ENCODE measurements at regions not wholly inside any gene's neighbourhood (a gene's known extent, or its start where the extent isn't known, plus 50 kb on each side); places are given as distances from the start of the nearest gene placed in this dataset.
"Not testable (repeated sequence)": the region's sequence is repeated elsewhere in the genome, so short reads cannot be mapped to it uniquely, and the experiment has no call there.

DNA sequence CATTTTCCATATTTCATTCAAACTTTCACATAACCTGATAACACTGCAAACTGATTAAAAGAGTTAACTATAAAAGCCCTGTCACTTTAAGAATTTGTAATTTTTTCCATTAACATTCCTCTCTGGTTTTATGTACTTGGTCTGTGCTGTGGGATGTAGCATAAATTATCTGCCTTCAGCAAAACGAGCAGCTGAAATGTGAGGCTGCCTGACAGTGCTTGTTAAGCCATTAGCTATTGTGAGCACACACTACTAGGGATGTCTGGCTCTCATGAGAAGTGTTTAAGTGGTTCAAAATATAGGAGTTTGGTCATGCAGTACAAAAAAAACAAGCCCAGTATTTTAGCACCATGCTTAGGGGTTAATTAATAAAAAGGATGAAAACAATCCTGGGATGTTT, 63.0 kb downstream of the HOXA1 start:
- Mint-ChIP-seq H3K4me3 (no peak overlapping the region), H3K36me3 (ENCODE audit: low read depth) (peaks cover 4% of the 10 kb centered on the region), H3K27me3 (peaks cover 1% of the 10 kb centered on the region), H3K4me1 (peaks cover 22% of the 10 kb centered on the region), H3K27ac (no peak overlapping the region)
- no peaks in the 10 kb centered on the region for H3K9me3 ChIP-seq (ENCODE audit: control insufficient read depth, low read length, poor library complexity, severe bottlenecking)
- ATAC-seq, result no peak
- no peak for DNase-seq

DNA sequence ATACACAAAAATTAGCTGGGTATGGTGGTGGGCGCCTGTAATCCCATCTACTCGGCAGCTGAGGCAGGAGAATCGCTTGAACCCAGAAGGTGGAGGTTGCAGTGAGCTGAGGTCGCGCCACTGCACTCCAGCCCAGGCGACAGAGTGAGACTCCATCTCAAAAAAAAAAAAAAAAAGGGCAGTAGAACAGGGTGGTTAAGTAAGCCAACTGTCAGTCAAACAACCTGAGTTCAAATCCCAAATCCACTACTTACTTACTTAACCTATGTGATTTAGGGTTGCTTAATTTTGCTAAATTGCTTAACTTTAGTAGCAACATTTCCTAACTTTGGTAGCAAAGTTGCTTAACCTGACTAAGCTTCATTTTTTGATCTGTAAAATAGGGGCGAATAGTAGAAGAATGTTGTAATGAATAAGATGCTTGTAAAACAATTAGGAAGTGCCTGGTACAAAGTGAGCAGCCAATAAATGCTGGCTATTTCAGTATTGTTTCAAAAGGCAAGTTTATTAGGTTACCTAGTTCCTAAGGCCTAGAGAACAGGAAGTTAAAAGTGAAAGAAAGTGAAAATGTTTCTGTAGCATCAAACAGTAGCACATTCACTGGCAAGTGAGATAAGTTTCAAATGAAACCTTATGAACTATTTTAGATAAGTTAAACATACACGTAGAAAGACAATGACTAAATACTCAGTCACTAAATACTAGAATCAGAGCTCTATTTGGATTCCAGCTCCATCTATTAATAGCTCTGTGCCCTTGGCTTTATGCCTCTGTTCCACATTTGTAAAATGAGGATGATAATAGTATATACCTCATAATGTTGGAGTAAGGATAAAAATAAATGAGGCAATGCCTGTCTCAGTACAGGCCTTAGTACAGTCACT, 64.3 kb downstream of the HOXA1 start:
- DNase-seq (no peak), ATAC-seq (peak; percentile 51)
- Mint-ChIP-seq H3K36me3 (ENCODE audit: low read depth) (peaks cover 4% of the 10 kb centered on the region), H3K4me3 (peak overlapping the region; percentile 67), H3K27ac (peak overlapping the region; percentile 74), H3K4me1 (peaks cover 22% of the 10 kb centered on the region), H3K27me3 (no peaks in the 10 kb centered on the region)
- H3K9me3 ChIP-seq (ENCODE audit: control insufficient read depth, low read length, poor library complexity, severe bottlenecking), result no peaks in the 10 kb centered on the region

DNA sequence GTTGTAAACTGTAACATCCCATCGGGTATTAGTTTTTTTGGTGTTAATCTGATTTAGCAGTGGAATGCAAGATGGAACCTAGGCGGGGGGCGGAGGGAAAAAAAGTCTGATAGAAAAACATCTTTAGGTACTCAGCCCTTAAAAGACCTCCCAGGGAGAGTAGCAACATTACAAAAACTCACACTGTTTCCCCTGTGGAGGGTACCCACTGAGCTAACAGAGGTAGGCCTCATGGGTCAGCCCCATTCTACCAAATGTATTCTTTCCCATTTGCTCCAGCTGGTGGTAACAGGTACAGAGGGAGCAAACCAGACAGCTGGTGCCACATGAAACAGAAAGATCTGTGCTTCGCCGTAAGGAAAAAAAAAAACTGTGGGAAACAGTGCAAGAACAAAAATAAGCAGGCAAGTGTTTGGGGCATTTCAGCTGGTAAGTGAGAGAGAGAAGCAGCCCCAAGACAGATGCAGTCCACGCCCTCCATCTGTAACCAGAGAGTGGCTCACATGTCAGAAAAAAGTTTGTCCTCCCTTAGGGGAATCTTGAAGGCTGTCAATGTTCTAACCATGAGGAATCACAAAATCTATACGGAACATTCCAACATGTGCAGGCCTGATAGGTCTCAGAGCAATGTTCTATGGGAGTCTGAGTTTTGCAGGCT, 65.3 kb downstream of the HOXA1 start:
- Mint-ChIP-seq H3K4me1 (peaks cover 22% of the 10 kb centered on the region), H3K27ac (peak overlapping the region; percentile 74), H3K36me3 (ENCODE audit: low read depth) (peaks cover 4% of the 10 kb centered on the region), H3K27me3 (no peaks in the 10 kb centered on the region), H3K4me3 (no peak overlapping the region)
- ATAC-seq (no peak), DNase-seq (no peak)
- H3K9me3 ChIP-seq (ENCODE audit: control insufficient read depth, low read length, poor library complexity, severe bottlenecking), result no peaks in the 10 kb centered on the region

DNA sequence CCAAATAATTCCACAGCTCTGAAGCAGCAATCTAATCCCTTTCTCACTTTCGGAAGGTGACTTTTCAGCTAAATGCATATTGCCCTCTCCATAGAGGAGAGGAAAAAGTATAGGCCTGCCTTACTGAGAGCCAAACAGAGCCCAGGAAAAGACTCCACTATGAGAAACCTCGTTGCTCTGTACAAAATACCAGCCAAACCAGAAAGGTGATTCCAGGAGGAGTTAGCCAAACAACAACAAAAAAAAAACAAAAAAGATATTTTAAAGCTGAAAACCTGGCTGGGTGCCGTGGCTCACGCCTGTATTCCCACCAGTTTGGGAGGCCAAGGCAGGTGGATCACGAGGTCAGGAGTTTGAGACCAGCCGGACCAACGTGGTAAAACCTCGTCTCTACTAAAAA, 70.5 kb downstream of the HOXA1 start:
- ATAC-seq, result no peak
- Mint-ChIP-seq H3K4me1 (peaks cover 2% of the 10 kb centered on the region), H3K4me3 (no peak overlapping the region), H3K36me3 (ENCODE audit: low read depth) (no peaks in the 10 kb centered on the region), H3K27me3 (peaks cover 22% of the 10 kb centered on the region), H3K27ac (no peak overlapping the region)
- no peak for DNase-seq
- no peaks in the 10 kb centered on the region for H3K9me3 ChIP-seq (ENCODE audit: control insufficient read depth, low read length, poor library complexity, severe bottlenecking)

DNA sequence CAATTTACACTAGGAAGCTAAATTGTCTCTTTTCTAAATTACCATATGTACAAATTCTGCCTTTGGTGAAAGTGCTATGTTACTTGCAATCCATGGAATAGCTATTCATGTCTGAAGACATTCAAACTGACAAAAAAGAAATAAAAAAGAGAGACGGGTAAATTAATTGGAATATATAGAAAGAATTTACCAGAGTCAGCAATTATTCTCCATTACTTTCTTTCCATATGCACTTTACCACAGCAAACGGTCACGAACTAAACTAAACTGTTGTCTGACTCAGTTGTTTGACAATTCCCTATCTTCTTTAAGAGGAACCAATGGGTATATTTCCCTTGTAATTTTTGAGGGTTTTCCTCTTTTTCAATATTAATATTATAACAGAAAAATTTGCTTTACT, 85.7 kb downstream of the HOXA1 start:
- Mint-ChIP-seq H3K4me1 (no peaks in the 10 kb centered on the region), H3K36me3 (ENCODE audit: low read depth) (no peaks in the 10 kb centered on the region), H3K27me3 (no peaks in the 10 kb centered on the region), H3K27ac (no peak overlapping the region), H3K4me3 (no peak overlapping the region)
- H3K9me3 ChIP-seq (ENCODE audit: control insufficient read depth, low read length, poor library complexity, severe bottlenecking), result no peaks in the 10 kb centered on the region
- ATAC-seq, result no peak
- DNase-seq, result no peak

DNA sequence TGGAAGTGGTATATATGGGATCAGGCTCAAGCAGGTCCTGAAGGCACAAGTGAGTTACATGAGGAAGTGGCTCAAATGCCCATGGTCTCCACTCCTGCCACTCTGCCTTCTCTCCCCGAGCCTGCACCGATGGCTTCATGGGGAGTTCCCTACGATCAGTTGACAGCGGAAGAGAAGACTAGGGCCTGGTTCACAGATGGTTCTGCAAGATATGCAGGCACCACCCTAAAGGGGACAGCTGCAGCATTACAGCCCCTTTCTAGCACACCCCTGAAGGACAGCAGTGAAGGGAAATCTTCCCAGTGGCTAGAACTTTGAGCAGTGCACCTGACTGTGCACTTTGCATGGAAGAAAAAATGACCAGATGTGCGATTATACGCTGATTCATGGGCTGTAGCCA, 95.3 kb downstream of the HOXA1 start:
- ATAC-seq (no peak), DNase-seq (no peak)
- H3K9me3 ChIP-seq (ENCODE audit: control insufficient read depth, low read length, poor library complexity, severe bottlenecking), result no peaks in the 10 kb centered on the region
- H3K36me3 Mint-ChIP-seq (ENCODE audit: low read depth), result no peaks in the 10 kb centered on the region
- no peaks in the 10 kb centered on the region for H3K27me3 Mint-ChIP-seq
- no peaks in the 10 kb centered on the region for H3K4me1 Mint-ChIP-seq
- no peak overlapping the region for H3K27ac Mint-ChIP-seq
- H3K4me3 Mint-ChIP-seq, result no peak overlapping the region

DNA sequence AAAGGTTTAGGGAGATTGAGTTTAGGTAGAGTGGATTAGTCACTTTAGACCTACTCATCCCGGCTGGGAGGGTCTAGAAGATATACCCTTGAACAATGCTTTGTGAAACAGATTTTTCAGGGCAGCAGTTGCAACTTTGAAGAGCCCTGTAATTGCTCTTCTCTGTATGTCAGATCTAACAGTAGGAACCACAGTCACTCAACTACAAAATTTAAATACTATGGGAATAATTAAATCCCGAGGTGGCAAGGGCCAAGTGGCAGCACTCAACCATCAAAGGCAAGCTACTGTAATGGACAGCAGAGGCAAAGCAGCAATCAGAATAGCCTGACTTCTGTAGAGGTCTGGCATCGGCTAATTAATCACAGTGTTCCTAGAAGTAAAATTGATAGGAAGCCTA, 97.5 kb downstream of the HOXA1 start:
- H3K4me3 Mint-ChIP-seq; H3K9me3 ChIP-seq (ENCODE audit: control insufficient read depth, low read length, poor library complexity, severe bottlenecking); H3K27me3 Mint-ChIP-seq; H3K27ac Mint-ChIP-seq; H3K4me1 Mint-ChIP-seq; H3K36me3 Mint-ChIP-seq (ENCODE audit: low read depth); DNase-seq; ATAC-seq: not testable (repeated sequence)

DNA sequence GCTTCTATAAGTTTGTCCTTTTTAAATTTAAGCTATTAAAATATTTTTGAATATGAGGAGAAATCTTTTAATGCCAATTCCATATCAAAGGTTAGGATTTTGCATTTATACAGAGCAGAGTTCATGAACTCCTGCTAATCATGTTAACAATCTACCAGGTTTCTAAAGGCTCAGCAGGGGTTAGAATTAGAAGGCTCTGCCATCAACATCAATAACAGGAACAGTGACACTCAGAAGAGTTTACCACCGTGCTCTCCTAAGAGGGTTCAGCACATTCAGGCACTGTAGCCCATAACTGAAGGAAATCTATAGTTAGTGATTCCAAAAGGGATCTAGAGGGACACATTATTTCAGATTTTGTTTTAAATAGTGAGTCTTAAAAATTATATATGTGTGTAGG, 100.1 kb downstream of the HOXA1 start:
- Mint-ChIP-seq H3K27ac (no peak overlapping the region), H3K36me3 (ENCODE audit: low read depth) (no peaks in the 10 kb centered on the region)
- no peak for ATAC-seq

DNA sequence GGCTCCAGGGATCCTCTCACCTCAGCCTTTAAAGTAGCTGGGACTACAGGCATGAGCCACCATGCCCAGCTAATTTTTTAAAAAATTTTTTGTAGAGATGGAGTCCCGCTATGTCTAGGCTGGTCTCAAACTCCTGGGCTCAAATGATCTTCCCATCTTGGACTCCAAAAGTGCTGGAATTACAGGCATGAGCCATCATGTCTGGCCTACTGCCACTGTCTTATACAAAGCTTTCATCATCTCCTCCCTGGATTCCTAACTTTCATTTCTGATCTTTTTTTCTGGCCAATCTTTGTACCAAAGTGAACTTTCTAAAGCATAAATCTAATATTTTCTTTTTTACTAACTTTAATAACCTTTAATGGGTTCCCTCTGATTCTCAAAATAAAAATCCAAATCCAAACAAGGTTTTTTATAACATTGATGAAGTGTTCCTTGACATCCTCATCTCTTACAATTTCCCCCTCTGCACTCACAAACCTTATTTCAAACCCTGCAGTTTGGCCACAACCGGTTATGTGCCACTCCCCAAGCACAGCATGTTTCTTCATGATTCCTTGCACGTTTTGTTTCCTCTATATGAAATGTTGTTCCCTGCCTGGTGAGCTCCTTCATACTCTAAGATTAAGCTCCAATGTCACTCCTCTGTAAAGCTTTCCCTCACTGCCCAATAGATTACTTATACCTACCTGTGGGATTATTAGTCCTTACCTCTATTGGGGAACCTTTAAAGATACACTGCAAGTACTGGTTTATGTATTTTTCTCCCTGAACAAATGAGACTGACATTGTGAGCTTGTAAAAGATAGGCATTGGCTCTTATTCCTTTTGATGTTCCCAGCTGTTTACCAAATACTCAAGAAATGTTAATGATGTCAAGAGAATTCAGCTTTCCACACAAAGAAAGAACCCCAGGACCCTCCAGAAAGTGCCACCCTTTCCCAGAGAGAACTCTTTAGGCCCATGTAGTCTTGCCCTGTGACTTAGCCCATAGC, 101.7 kb downstream of the HOXA1 start:
- no peak for DNase-seq
- no peaks in the 10 kb centered on the region for H3K4me1 Mint-ChIP-seq
- H3K27ac Mint-ChIP-seq, result no peak overlapping the region
- no peaks in the 10 kb centered on the region for H3K36me3 Mint-ChIP-seq (ENCODE audit: low read depth)
- no peak overlapping the region for H3K4me3 Mint-ChIP-seq
- ATAC-seq, result no peak
- H3K27me3 Mint-ChIP-seq, result peaks cover 5% of the 10 kb centered on the region
- H3K9me3 ChIP-seq (ENCODE audit: control insufficient read depth, low read length, poor library complexity, severe bottlenecking), result no peaks in the 10 kb centered on the region

More for the DNA sequence above, 100.1 kb downstream of the HOXA1 start:
- Mint-ChIP-seq H3K4me3 (no peak overlapping the region), H3K27me3 (peaks cover 5% of the 10 kb centered on the region), H3K4me1 (no peaks in the 10 kb centered on the region)
- DNase-seq, result no peak
- no peaks in the 10 kb centered on the region for H3K9me3 ChIP-seq (ENCODE audit: control insufficient read depth, low read length, poor library complexity, severe bottlenecking)

DNA sequence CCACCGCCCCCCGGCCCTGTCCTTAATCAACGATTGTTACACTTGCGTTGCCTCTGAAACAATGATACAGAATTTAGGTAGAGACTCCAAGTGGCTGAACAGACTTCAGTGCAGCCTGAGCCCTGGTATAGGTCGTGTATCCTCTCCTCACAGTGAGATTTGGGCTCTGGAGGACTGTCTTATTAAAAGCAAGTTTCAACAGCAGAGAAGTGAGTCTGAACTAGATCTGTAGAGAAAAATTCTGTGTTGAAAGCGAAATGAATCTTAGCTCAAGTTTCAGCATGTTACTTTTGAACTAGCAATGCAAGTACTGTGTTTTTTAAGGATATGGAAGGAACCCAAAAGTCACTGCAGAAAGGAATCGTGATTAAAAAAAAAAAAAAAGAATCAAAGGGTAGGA, 103.1 kb downstream of the HOXA1 start:
- ATAC-seq (no peak), DNase-seq (no peak)
- no peaks in the 10 kb centered on the region for H3K9me3 ChIP-seq (ENCODE audit: control insufficient read depth, low read length, poor library complexity, severe bottlenecking)
- Mint-ChIP-seq H3K27me3 (peaks cover 5% of the 10 kb centered on the region), H3K27ac (no peak overlapping the region), H3K4me1 (no peaks in the 10 kb centered on the region), H3K4me3 (no peak overlapping the region), H3K36me3 (ENCODE audit: low read depth) (no peaks in the 10 kb centered on the region)

DNA sequence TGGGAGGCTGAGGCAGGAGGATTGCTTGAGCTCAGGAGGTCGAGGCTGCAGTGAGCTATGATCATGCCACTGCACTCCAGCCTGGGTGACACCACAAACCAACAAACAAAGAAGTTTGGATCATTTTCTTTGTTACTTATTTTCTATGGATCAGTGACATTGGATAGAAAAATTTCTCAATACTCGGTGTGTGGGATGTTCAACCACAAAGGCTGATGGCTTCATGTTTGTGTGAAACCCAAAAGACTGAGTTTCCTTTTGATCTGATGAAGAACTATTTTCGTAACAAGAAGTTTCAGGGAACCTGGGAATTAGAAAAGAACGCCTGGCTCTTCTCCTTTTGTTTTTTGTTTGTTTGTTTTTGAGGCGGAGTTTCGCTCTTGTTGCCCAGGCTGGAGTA, 104.0 kb downstream of the HOXA1 start:
- no peak overlapping the region for H3K4me3 Mint-ChIP-seq
- H3K27me3 Mint-ChIP-seq, result peaks cover 5% of the 10 kb centered on the region
- no peak overlapping the region for H3K27ac Mint-ChIP-seq
- H3K4me1 Mint-ChIP-seq, result no peaks in the 10 kb centered on the region
- no peaks in the 10 kb centered on the region for H3K9me3 ChIP-seq (ENCODE audit: control insufficient read depth, low read length, poor library complexity, severe bottlenecking)
- no peaks in the 10 kb centered on the region for H3K36me3 Mint-ChIP-seq (ENCODE audit: low read depth)
- ATAC-seq (no peak), DNase-seq (no peak)

DNA sequence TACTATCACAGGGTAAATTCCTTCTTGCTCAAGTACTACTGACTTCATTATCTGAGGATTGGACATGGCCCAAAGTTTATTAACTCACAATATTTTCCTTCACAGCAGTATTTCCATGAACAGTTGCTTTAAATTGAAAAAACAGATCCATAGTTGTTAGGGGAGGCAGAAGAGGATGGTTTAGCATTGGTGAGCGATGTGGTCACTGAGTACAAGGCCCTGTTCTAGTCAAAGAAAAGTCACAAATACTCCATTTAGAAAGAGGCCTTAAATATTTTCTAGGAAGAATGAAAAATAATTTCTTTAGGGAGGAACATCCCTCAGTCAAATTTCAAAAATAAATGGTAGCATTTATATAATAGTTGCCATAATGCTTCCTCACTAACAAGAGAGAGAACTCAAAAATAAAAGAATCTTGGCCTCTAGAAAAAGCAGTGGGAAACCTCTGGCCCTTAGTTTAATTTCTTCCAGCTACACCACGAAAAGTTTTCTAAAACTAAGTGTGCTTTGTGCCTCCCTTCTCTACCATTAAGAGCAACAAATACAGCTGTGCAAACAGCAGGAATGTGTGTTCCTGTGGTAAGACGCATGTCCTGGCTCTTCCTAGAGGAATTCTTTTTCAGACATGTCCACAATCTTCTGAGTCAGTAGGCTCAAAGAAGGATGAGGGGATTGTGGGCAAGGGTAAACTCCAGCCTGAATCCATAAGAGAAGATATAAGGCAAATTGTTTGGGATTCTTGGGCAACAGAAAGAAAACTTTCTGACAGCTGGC, 105.7 kb downstream of the HOXA1 start:
- Mint-ChIP-seq H3K36me3 (ENCODE audit: low read depth) (no peaks in the 10 kb centered on the region), H3K4me1 (no peaks in the 10 kb centered on the region), H3K27me3 (peaks cover 5% of the 10 kb centered on the region), H3K27ac (no peak overlapping the region), H3K4me3 (no peak overlapping the region)
- DNase-seq (no peak), ATAC-seq (no peak)
- H3K9me3 ChIP-seq (ENCODE audit: control insufficient read depth, low read length, poor library complexity, severe bottlenecking), result no peaks in the 10 kb centered on the region
